WERI-Rb-1 (cell line): ENCODE measurements at regions not wholly inside any gene's neighbourhood (a gene's known extent, or its start where the extent isn't known, plus 50 kb on each side); places are given as distances from the start of the nearest gene placed in this dataset.

Experiments used
- DNase-seq: peaks from one replicate; pipeline ENCODE4 v3.0.0-alpha.2; 2020
- H3K27ac ChIP-seq: fragments of 250-450 bp; sonication (Bioruptor Pico); 2 replicates; pipeline ENCODE4 v1.5.1; 2020; ENCODE audit warnings: mild to moderate bottlenecking, moderate library complexity
- H3K27me3 ChIP-seq: fragments of 250-450 bp; sonication (Bioruptor Pico); 2 replicates; pipeline ENCODE4 v1.5.1; 2021; ENCODE audit warnings: mild to moderate bottlenecking, low read depth, moderate library complexity; ENCODE audit not compliant: insufficient read depth, severe bottlenecking
- H3K36me3 ChIP-seq: fragments of 250-450 bp; sonication (Bioruptor Pico); 2 replicates; pipeline ENCODE4 v1.5.1; 2020; ENCODE audit warnings: mild to moderate bottlenecking, moderate library complexity
- H3K4me3 ChIP-seq: 2 replicates; pipeline ENCODE4 v1.5.1; 2011; ENCODE audit warnings: low read depth, mild to moderate bottlenecking, control low read depth, low read length
- H3K9me3 ChIP-seq: fragments of 250-450 bp; sonication (Bioruptor Pico); 2 replicates; pipeline ENCODE4 v1.5.1; 2021; ENCODE audit warnings: mild to moderate bottlenecking, moderate library complexity; ENCODE audit not compliant: severe bottlenecking
- TF ChIP-seq, protein P1 (sequence below): IDR thresholded peaks from 2 replicates; pipeline ENCODE4 v1.5.1; 2011; ENCODE audit warnings: low read depth, mild to moderate bottlenecking, control low read depth, inconsistent platforms, low read length

DNA sequence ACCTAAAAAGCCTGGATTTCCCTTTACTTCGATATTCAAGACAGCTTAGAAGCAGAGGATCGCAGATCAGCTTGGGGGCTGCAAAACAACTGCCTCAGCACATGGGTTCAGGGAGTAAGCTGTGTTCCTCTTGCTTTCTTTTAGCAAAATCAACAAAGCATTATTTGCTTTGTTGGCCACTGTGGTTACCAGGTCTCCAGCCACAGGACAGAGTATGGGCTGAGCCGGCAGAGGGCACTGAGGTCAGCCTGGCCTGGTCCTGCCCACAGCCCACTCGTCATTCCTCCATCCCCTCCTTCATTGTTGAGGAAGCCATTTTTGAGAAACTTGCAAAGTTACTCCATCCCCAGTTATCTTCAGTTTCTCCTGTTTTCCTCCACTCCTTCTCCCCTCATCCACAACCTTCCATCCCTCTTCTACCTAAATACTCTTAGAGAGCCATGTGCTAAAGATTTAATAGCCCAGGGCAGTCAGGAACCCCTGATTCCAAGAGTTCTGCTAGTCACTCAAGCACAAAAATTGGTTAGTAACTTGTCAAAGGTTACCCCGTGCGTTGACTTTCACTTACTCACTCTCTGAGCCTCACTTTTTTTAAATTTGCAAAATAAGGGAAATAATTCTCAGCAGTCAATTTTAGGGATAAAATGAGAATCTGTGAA, 60.0 kb upstream of the HES1 start:
- Histone ChIP-seq H3K4me3 (no peak overlapping the region), H3K27me3 (no peaks in the 10 kb centered on the region), H3K27ac (no peak overlapping the region), H3K36me3 (no peaks in the 10 kb centered on the region), H3K9me3 (no peaks in the 10 kb centered on the region)
- TF ChIP-seq, protein P1, sequence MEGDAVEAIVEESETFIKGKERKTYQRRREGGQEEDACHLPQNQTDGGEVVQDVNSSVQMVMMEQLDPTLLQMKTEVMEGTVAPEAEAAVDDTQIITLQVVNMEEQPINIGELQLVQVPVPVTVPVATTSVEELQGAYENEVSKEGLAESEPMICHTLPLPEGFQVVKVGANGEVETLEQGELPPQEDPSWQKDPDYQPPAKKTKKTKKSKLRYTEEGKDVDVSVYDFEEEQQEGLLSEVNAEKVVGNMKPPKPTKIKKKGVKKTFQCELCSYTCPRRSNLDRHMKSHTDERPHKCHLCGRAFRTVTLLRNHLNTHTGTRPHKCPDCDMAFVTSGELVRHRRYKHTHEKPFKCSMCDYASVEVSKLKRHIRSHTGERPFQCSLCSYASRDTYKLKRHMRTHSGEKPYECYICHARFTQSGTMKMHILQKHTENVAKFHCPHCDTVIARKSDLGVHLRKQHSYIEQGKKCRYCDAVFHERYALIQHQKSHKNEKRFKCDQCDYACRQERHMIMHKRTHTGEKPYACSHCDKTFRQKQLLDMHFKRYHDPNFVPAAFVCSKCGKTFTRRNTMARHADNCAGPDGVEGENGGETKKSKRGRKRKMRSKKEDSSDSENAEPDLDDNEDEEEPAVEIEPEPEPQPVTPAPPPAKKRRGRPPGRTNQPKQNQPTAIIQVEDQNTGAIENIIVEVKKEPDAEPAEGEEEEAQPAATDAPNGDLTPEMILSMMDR, result no peak
- no peak for DNase-seq

DNA sequence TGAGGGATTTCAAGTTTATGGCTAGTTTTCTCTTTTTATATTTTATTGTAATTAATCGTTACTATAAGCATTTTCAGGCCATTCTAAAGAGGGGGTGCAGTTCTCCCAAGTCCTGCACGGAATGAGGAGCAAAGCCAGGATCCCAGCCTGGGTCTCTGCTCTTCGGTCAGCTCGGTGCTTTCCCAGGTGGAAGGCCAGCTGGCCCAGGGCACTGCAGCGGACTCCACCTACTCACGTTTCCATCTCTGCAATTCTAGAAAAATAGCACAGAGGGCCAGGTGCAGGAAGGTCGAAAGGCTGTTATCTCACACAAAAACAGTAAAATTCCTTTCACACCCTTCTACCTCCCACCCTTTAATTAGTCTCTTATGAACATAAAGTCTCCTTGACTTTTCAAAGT, 59.5 kb upstream of the HES1 start:
- TF ChIP-seq, protein P1, result no peak
- Histone ChIP-seq H3K9me3 (no peaks in the 10 kb centered on the region), H3K36me3 (no peaks in the 10 kb centered on the region), H3K27me3 (no peaks in the 10 kb centered on the region), H3K27ac (no peak overlapping the region), H3K4me3 (no peak overlapping the region)
- no peak for DNase-seq

DNA sequence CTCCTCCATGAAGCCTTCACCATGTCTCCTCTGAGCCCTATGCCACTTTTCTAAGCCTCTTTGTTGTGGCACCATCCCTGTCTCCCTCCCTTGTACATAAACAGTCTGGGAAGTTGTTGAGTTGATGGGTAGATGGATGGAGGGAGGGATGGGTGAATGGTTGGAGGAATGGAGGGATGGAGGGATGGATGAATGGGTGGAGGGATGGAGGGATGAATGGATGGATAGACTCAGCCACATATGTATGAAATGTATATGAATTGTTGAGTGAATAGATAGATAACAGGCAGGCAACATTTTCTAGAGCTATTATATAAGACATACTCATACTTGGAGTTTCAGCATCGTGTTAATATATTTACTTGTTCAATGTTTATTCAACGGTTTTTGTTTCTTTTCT, 58.3 kb upstream of the HES1 start:
- Histone ChIP-seq H3K36me3 (no peaks in the 10 kb centered on the region), H3K27ac (no peak overlapping the region)

DNA sequence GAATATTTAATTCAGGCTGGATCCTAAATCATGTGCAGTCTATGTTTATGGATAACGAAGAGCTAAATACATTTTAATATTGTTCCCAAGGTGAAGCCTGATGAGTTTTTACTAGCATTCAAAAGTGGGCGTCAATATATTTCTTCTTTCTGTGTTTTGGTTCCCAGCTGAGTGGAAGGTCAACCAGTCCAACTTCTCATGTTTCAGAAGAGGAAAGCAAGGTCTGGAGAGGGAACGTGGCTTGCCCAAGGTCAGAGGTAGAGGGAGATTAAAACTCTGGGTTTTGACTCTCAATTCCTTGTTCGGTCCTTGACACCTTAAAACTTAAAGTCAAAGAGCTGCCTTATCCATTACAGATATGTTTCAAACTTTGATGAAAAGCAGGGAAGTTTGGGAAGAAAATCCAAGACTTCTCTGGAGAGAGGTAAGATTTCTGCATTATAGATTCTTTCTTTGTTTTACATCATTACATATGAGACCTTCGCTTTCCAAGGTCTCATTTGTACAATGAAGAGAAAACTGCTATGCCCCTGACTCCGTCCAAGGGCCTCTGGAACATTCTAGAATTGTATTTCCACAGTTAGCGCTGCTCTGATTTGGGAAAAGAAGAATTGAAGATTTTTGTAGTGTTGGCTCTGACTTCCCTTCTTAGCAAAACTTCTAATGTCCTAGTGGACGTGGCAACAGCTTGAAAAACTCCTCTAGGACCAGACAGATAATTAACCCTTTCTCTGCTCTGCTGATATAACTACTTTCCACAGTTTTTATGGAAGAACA, 57.7 kb upstream of the HES1 start:
- H3K4me3 ChIP-seq, result no peak overlapping the region
- H3K9me3 ChIP-seq, result no peaks in the 10 kb centered on the region
- TF ChIP-seq, protein P1, result no peak
- H3K27ac ChIP-seq, result no peak overlapping the region
- no peaks in the 10 kb centered on the region for H3K27me3 ChIP-seq
- H3K36me3 ChIP-seq, result no peaks in the 10 kb centered on the region
- no peak for DNase-seq

More for the DNA sequence above, 58.3 kb upstream of the HES1 start:
- no peak overlapping the region for H3K4me3 ChIP-seq
- TF ChIP-seq, protein P1, result no peak
- no peaks in the 10 kb centered on the region for H3K27me3 ChIP-seq
- no peak for DNase-seq
- no peaks in the 10 kb centered on the region for H3K9me3 ChIP-seq

DNA sequence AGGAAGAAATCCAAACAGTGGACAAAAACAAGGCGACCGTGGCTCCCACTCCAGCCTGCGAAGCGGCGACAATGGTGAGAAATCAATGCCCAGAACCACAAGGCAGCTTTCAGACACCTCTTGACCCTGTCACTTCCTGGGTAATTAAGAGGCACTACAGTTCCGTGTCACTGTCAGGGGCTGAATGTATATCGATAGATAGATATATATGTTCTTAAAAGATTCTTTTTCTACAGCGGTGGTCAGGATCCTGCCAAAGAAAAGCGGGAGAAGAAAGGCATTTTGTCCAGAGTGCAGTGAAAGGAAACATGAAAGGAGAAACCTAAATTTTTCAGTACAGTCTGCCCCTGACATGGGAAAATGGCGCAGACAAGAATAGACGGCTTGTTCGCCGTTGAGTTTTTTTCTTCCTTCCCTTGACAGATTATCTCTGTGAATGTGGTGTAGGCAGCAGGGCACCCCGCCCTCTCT, 56.2 kb upstream of the HES1 start:
- Histone ChIP-seq H3K36me3 (no peaks in the 10 kb centered on the region), H3K4me3 (no peak overlapping the region), H3K27ac (no peak overlapping the region), H3K27me3 (no peaks in the 10 kb centered on the region), H3K9me3 (no peaks in the 10 kb centered on the region)
- TF ChIP-seq, protein P1, result no peak
- DNase-seq, result no peak
